HCT116 (cell line): ENCODE measurements at regions not wholly inside any gene's neighbourhood (a gene's known extent, or its start where the extent isn't known, plus 50 kb on each side); places are given as distances from the start of the nearest gene placed in this dataset.
"Not testable (repeated sequence)": the region's sequence is repeated elsewhere in the genome, so short reads cannot be mapped to it uniquely, and the experiment has no call there.

ENCODE experiments used
- CEBPB ChIP-seq: IDR thresholded peaks from 2 replicates; pipeline ENCODE4 v1.6.1; 2012; ENCODE audit warnings: low read depth
- EZH2 ChIP-seq: fragments of 200-600 bp; sonication (generic); IDR thresholded peaks from 2 replicates; pipeline ENCODE4 v1.6.1; 2017; ENCODE audit warnings: antibody characterized with exemption, mixed run types
- EZH2phosphoT487 ChIP-seq: fragments of 200-600 bp; IDR thresholded peaks from 2 replicates; pipeline ENCODE4 v1.6.1; 2018; ENCODE audit warnings: antibody characterized with exemption, borderline replicate concordance
- POLR2A ChIP-seq: IDR thresholded peaks from 2 replicates; pipeline ENCODE4 v1.7.0; 2011; ENCODE audit warnings: borderline replicate concordance; ENCODE audit not compliant: insufficient read depth, insufficient read length; ENCODE audit errors: extremely low read depth
- POLR2AphosphoS5 ChIP-seq: IDR thresholded peaks from 2 replicates; pipeline ENCODE4 v1.6.1; 2011; ENCODE audit warnings: mild to moderate bottlenecking, low read depth, low read length, moderate library complexity
- RAD21 ChIP-seq: IDR thresholded peaks from 2 replicates; pipeline ENCODE4 v1.6.1; 2012; ENCODE audit warnings: low read depth, mild to moderate bottlenecking
- TCF7L2 ChIP-seq: IDR thresholded peaks from 2 replicates; pipeline ENCODE4 v1.7.0; 2011; ENCODE audit warnings: borderline replicate concordance, inconsistent platforms; ENCODE audit not compliant: insufficient read depth, insufficient read length; ENCODE audit errors: extremely low read depth
- TF ChIP-seq, protein P1 (sequence below): IDR thresholded peaks from 2 replicates; pipeline ENCODE4 v1.6.1; 2012; ENCODE audit warnings: low read depth
- TF ChIP-seq, protein P2 (sequence below), 3 experiments: fragments of 200-600 bp in 1 of 3; sonication (generic) in 1 of 3; IDR thresholded peaks in 2 of 3; conservative IDR thresholded peaks in 1 of 3; 2 replicates each; pipeline ENCODE4 v1.5.1; 2012 to 2017; ENCODE audit warnings: low read depth in 2 of 3, low read length in 2 of 3, antibody characterized with exemption in 1 of 3, borderline replicate concordance in 1 of 3, control low read depth in 1 of 3, mild to moderate bottlenecking in 1 of 3, mixed read lengths in 1 of 3, mixed run types in 1 of 3, moderate library complexity in 1 of 3; ENCODE audit not compliant: insufficient read depth in 1 of 3
- TF ChIP-seq, protein P3 (sequence below): IDR thresholded peaks from 2 replicates; pipeline ENCODE4 v1.6.1; 2012

DNA sequence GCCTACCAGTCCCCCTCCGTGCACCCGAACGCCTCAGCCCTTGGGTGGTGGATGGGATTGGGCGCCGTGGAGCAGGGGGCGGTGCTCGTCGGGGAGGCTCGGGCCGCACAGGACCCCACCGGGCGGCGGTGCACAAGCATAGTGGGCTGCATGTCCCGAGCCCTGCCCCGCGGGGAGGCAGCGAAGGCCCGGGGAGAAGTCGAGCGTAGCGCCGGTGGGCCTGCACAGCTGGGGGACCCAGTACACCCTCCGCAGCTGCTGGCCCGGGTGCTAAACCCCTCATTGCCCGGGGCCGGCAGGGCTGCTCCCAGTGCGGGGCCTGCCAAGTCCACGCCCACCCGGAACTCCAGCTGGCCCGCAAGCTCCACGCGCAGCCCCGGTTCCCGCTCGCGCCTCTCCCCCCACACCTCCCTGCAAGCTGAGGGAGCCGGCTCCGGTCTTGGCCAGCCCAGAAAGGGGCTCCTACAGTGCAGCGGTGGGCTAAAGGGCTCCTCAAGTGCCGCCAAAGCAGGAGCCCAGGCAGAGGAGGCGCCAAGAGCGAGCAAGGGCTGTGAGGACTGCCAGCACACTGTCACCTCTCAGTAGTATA, 891.3 kb upstream of the EPHA5 start:
- TF ChIP-seq, protein P1, sequence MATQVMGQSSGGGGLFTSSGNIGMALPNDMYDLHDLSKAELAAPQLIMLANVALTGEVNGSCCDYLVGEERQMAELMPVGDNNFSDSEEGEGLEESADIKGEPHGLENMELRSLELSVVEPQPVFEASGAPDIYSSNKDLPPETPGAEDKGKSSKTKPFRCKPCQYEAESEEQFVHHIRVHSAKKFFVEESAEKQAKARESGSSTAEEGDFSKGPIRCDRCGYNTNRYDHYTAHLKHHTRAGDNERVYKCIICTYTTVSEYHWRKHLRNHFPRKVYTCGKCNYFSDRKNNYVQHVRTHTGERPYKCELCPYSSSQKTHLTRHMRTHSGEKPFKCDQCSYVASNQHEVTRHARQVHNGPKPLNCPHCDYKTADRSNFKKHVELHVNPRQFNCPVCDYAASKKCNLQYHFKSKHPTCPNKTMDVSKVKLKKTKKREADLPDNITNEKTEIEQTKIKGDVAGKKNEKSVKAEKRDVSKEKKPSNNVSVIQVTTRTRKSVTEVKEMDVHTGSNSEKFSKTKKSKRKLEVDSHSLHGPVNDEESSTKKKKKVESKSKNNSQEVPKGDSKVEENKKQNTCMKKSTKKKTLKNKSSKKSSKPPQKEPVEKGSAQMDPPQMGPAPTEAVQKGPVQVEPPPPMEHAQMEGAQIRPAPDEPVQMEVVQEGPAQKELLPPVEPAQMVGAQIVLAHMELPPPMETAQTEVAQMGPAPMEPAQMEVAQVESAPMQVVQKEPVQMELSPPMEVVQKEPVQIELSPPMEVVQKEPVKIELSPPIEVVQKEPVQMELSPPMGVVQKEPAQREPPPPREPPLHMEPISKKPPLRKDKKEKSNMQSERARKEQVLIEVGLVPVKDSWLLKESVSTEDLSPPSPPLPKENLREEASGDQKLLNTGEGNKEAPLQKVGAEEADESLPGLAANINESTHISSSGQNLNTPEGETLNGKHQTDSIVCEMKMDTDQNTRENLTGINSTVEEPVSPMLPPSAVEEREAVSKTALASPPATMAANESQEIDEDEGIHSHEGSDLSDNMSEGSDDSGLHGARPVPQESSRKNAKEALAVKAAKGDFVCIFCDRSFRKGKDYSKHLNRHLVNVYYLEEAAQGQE = not testable (repeated sequence)
- TF ChIP-seq EZH2, TCF7L2, POLR2A, POLR2AphosphoS5, EZH2phosphoT487, CEBPB, RAD21: not testable (repeated sequence)
- TF ChIP-seq, protein P2, sequence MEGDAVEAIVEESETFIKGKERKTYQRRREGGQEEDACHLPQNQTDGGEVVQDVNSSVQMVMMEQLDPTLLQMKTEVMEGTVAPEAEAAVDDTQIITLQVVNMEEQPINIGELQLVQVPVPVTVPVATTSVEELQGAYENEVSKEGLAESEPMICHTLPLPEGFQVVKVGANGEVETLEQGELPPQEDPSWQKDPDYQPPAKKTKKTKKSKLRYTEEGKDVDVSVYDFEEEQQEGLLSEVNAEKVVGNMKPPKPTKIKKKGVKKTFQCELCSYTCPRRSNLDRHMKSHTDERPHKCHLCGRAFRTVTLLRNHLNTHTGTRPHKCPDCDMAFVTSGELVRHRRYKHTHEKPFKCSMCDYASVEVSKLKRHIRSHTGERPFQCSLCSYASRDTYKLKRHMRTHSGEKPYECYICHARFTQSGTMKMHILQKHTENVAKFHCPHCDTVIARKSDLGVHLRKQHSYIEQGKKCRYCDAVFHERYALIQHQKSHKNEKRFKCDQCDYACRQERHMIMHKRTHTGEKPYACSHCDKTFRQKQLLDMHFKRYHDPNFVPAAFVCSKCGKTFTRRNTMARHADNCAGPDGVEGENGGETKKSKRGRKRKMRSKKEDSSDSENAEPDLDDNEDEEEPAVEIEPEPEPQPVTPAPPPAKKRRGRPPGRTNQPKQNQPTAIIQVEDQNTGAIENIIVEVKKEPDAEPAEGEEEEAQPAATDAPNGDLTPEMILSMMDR (IDR thresholded peaks at IDR 0.05 in 2 of 3, conservative IDR thresholded peaks at IDR 0.05 in 1 of 3; ENCODE audit: borderline replicate concordance in 1 of 3, insufficient read depth in 1 of 3, low read depth in 2 of 3, low read length in 2 of 3) = not testable (repeated sequence)
- TF ChIP-seq, protein P3, sequence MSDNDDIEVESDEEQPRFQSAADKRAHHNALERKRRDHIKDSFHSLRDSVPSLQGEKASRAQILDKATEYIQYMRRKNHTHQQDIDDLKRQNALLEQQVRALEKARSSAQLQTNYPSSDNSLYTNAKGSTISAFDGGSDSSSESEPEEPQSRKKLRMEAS = not testable (repeated sequence)
